Tibial nerve (tissue), 3 donors: ENCODE measurements at regions not wholly inside any gene's neighbourhood (a gene's known extent, or its start where the extent isn't known, plus 50 kb on each side); places are given as distances from the start of the nearest gene placed in this dataset.

Source experiments
- CTCF ChIP-seq, 5 experiments: fragments of 200-600 bp in 3 of 5; fragments of 450-650 bp in 2 of 5; sonication (generic) in 3 of 5; IDR thresholded peaks; one replicate each; pipeline ENCODE4 v1.5.1; 2016 to 2019; ENCODE audit warnings: antibody characterized with exemption in 5 of 5, mild to moderate bottlenecking in 3 of 5, moderate library complexity in 2 of 5
- POLR2A ChIP-seq, 2 donors: fragments of 450-650 bp; IDR thresholded peaks; one replicate each; pipeline ENCODE4 v1.6.1; 2017; ENCODE audit warnings: antibody characterized with exemption in 2 of 2, mild to moderate bottlenecking in 2 of 2, moderate library complexity in 2 of 2

- TF ChIP-seq CTCF (IDR thresholded peaks at IDR 0.05) (no peak), POLR2A (IDR thresholded peaks at IDR 0.05) (no peak)
Measured at GRCh38 chr6:141140905-141141304, 991.8 kb upstream of the GJE1 start.
